SKM-1 treated with dmso at 0.1 percent for 144 hours (cell line): ENCODE measurements at regions not wholly inside any gene's neighbourhood (a gene's known extent, or its start where the extent isn't known, plus 50 kb on each side); places are given as distances from the start of the nearest gene placed in this dataset.
"Not testable (repeated sequence)": the region's sequence is repeated elsewhere in the genome, so short reads cannot be mapped to it uniquely, and the experiment has no call there.

Experiments used
- DNase-seq: peaks from one replicate; lab custom pipeline; 2025; ENCODE audit not compliant: unreplicated experiment; lab: John Stamatoyannopoulos, UW

DNA sequence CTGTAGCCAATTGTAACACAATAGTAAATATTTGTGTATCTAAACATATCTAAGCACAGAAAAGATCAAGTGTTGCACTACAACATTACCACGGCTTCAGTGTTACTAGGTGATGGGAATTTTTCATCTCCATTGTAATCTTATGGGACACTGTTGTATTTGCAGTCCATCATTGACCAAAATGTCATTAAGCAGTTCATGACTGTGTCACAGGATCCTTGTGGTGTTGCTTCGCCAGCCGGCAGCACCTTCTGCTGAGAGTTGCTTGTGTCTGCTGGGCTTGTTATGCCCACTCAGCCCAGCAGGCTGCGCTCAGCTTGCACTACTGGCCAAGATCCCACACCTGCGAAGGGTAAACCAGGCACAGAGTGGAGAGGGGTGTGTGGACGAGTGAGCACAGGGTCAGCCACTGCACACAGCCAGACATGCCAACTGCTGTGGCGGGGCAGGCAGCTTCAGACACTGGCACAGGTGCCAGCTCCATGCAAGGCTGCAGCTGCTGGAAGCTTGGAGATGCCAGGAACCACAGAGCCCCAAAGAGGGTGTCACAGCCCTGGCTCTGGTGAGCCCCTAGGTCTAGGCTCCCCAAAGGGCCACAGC, 273.7 kb downstream of the CETN3 start:
- DNase-seq = no peak

DNA sequence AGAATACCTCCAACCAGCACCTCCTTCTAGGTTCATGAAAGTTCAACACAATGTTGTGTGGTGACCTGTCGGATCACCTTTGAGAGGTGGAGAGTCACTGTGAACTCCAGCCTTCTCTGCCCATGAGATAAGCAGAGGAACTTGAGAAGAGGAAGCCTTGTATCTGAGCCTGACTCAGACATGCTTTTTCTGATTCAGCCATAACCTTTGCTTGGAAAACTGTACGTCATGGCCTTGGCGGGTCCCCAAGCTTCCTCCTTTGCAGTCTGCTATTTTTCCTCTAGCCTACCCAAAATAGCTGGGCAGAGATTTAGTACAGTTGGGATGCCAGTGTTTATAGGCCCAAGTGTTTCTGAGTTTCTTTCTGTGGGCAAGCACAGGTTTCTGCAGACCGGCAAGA, 274.7 kb downstream of the CETN3 start:
- DNase-seq = no peak

- DNase-seq = no peak
Observed at GRCh38 chr5:90134381-90134780, 275.2 kb downstream of the CETN3 start.

DNA sequence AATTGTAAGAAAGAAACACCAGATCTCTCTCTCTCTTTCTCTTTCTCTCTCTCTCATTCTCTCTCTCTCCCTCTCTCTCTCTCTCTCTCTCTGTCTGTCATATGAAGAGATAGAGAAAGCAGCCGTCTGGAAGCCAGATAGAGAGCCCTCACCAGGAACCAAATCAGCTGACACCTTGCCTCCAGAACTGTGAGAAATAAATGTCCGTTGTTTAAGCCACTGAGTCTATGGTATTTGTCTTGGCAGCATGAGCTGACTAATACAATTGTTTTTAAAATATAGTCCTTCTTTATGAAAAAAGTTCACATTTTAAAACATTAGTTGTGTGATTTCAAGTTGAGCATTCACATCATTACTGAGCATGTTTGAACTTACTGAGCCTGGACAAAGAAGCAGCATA, 275.6 kb downstream of the CETN3 start:
- no peak for DNase-seq

DNA sequence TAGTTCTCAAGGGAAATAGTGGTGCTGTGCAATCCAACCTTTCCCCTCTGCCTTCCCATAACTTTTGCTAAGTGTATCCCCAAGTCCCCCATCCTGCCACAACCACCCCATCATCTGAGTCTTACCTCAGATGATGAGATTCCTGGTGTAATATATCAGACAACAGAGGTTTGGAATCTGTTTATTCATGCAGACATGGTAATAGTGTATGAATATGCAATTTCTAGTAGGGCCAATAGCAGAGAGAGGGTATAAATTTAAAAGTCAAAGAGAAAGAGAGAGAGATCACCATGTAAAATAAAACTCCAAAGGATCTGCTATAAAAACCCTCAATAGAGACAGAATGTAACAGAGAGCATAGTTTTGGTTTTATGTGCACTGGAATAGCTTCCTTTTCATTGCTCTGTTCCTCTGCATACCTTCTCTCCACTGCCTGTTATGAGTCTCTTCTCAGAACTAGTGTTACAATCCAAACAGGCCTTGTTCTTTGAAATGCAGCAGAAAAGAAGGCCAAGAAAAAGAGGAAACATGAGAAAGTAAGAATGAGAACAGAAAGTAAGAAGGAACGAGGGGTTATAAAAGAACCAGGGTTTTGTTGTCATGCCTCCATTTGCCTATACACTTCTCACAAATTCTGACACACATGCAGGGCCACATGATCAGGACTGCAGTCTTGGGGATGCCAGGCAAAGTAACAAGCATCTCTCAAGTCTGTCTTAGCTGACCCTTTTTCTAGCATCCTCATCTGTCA, 278.0 kb downstream of the CETN3 start:
- DNase-seq = no peak

- no peak for DNase-seq
Observed at GRCh38 chr5:90128551-90128950, 281.0 kb downstream of the CETN3 start.

- DNase-seq = no peak
Observed at GRCh38 chr5:90119531-90119971, 290.0 kb downstream of the CETN3 start.

DNA sequence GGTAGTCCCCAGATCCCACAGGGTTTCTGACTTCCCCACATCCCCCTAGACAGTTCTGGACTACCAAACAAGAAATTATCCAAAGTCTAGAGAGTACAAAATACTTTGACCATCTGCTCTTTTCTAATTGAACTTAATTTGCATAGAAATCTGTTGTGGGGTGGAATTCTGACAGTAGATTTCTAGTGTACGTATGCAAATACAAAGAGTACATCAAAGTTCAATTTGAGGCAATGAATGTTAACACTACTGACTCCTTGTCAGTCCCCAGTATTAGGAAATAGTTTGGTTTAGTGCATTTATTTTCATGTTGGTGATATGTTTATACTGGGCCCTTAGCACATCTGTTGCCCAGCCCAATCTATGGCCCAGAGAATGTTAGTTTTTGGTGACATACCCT, 292.6 kb downstream of the CETN3 start:
- no peak for DNase-seq

DNA sequence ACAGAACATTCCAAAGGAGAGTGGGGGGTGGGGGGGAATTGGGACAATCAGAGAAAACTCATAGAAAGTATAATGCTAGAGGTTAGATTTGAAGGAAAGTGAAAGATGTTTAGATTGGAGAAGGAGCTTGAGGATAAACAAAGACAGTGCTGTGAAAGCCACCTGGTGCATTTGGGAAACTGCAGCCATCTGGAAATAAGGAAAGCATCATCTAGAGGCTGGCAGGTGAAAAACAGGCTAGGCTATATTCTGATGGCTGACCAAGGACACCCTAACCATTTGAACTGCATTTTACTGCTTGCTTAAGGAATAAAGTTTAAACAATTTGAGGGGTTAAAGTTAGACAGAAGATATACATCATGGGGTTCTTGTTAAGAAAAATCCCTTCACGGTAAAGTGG, 296.4 kb downstream of the CETN3 start:
- no peak for DNase-seq

GRCh38 chr5:90112033-90112692, 297.4 kb downstream of the CETN3 start:
- no peak for DNase-seq

DNA sequence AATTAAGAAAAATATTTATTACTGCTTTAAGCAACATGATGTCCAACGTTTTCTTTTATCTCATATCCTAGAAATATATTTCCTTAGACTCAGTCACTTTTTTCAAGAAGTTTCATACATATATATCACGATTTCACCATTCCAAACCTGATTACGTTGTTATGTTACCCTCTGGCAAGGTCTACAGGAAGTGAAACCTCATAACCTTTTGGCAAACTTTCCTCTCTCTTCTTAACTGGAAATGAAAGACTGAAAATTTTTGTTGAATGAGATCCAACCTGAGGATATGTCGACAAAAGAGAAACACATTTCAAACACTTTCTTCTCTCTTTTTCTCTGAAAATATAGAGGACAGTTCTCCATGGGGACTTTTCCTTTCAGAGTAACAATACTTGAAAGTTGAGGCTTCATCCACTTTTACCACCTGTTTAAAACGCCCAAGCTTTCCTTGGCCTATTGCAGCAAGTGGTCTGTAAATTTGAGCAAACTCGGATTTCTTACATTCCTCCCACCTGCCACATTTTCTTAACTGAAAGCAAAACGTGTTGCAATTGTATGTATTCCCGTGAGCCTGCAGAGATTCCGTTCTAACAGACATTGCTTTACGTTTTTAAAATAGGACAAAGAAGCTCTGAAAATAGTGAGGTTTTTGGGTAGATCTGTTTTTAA, 298.1 kb downstream of the CETN3 start:
- peak; percentile 4 for DNase-seq

GRCh38 chr5:90109285-90109684, 300.3 kb downstream of the CETN3 start:
- DNase-seq = no peak

GRCh38 chr5:90099099-90099498, 310.5 kb downstream of the CETN3 start:
- no peak for DNase-seq

DNA sequence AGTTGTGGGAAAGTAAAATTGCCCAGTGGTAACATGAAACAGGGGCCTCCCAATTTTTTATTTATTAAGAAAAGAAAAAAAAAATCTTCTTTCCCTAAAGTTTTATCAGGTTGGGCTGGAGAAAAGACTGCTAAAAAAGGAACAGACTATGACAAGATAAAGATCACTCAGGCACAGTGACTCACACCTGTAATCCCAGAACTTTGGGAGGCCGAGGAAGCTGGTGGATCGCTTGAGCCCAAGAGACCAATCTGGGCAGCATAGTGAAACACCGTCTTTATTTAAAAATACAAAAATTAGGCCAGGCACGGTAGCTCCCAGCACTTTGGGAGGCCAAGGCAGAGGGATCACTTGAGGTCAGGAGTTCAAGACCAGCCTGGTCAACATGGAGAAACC, 312.5 kb downstream of the CETN3 start:
- no peak for DNase-seq

GRCh38 chr5:90096415-90097081, 313.0 kb downstream of the CETN3 start:
- no peak for DNase-seq

DNA sequence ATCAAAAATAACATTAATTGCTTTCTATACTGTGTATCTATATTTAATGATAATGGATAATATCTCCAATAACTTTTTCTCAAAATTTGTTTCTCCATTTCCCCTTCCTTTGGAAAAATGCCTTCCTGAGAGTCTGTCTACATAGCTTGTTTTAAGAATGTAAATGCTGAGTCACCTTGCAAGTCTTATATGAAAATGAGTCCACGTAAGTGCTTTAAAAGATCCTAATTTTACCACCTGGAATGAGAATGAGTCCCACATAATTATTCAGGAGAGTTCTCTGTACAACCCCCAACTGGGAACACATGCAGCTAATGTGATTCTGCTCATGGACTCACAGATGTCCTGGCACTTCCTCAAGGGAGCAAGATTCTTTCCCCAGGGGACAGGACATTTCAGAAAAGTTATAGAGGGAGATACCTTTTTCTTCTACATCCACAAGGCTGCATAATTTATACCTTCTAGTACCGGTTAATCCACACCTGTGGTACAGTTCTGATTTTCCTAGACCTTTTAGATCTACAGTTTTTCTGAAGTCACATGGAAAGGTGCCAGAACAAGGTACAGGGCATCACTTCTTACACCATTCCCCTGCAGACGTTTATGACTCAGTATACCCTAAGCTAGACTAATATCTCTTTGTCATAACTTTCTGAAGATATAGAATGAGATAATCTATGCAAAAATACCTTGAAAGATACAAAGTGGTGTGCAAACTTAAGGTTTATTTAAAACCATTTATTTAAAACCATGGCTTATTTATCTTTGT, 314.1 kb downstream of the CETN3 start:
- no peak for DNase-seq

DNA sequence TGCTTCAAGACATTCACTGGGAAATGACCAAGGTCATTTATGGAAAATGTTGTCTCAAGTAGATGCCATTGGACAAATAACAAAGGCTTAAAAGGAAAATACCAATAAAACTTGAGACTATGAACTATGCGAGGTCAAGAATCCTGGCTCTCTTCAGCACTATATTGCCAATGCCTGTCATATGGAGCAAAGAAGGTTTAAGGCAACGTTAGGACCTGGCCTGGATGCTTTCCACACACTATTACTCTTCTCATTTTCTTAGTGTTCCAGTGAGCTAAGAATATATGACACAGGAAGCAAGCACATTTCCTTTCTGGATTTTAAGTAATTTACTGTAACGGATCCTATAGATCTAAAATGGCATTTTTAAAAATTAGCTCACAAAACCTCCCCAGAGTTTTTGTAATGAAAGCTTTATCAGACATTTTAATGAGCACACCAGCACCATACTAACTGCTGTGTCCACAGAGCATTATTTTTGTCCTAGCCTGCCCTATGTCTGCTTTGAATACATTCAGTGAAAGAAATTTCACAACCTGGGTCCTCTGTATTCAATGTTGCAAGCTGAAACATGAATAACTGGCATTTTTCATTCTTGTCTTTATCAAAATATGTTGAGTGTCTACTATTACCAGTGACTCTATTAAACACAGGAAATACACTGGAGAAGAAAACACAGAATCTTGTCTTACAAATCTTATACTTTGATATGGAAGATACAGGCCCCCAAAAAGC, 315.6 kb downstream of the CETN3 start:
- no peak for DNase-seq

DNA sequence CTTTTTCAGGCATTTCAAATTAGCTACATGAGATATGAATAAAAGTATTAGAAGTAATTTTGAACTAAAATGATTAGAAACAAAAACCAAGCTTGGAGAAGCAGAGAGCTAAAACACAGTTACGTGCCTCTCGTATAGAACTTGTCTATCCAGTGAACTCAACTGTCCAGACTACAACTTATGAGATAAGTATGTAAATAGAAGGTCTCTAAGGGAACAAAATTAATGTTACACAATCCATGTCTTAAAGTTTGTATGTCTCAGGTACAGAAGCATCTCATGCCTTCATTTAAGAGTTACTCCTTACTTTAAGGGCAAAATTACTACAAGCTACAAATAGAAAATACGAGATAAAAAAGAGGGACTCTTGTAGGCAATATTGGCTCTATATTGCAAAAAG, 316.8 kb downstream of the CETN3 start:
- DNase-seq = no peak

DNA sequence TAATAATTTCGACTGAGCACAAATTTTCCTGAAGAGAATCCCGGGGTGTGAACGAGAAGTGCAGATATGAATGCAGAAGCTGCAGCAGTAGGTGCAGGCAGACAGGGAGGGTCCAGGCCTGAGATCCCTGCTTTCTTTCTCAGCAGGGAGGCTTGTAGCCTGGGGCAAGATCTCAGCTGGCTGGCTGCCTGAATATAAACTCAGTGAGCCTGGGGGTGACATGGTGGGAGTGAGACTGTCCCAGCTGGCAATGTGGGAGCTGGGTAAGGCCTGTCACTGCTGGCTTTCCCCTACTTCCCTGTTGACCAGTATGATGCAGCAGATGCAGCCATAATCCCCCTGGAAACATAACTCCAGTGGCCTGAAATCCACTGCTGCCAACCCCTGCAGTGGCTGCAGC, 325.2 kb downstream of the CETN3 start:
- no peak for DNase-seq

- not testable (repeated sequence) for DNase-seq
Observed at GRCh38 chr5:90073026-90073570, 336.5 kb downstream of the CETN3 start.
